ENCODE measurements at regions not wholly inside any gene's neighbourhood (a gene's known extent, or its start where the extent isn't known, plus 50 kb on each side); places are given as distances from the start of the nearest gene placed in this dataset.

- intact Hi-C loops (cut with micrococcal nuclease): no loop called here
- Histone ChIP-seq H3K27me3 (ENCODE audit: insufficient read depth, low read length) (no peaks in the 10 kb centered on the region), H4K20me1 (ENCODE audit: insufficient read depth) (no peaks in the 10 kb centered on the region), H3K9me3 (ENCODE audit: control insufficient read depth in 1 of 2, insufficient read depth in 1 of 2, low read depth in 1 of 2, low read length in 2 of 2) (peaks cover 10 to 19% of the 10 kb centered on the region in 2 experiments; a peak in 3 of 4 replicates), H3K4me2 (ENCODE audit: low read length) (no peak overlapping the region), H3K4me3 (replicated peaks in 1 of 2; ENCODE audit: low read depth in 1 of 2, low read length in 2 of 2) (no peak overlapping the region), H3K79me2 (ENCODE audit: insufficient read depth, low read length) (no peaks in the 10 kb centered on the region), H3K36me3 (ENCODE audit: control insufficient read depth in 1 of 2, insufficient read depth in 2 of 2, low read length in 2 of 2) (no peaks in the 10 kb centered on the region), H2AFZ (ENCODE audit: low read depth, low read length, poor library complexity, severe bottlenecking) (no peak overlapping the region), H3K9me2 (ENCODE audit: insufficient read depth) (no peaks in the 10 kb centered on the region), H3K4me1 (ENCODE audit: control insufficient read depth in 1 of 2, insufficient read depth in 2 of 2, low read length in 2 of 2) (no peaks in the 10 kb centered on the region), H3K27ac (ENCODE audit: low read depth, low read length) (no peak overlapping the region), H3K9ac (ENCODE audit: low read length) (no peak overlapping the region)
- no TSS peak for BruUV-seq (replicated peaks)
- ChIA-PET POLR2A (no interaction called here), RAD21 (ENCODE audit: low non-redundant PET in 1 of 2, low total read pairs in 2 of 2, uncharacterized antibody in 2 of 2, unreplicated experiment in 2 of 2) (no interaction called here), CTCF (no interaction called here)
- TF ChIP-seq ZFX (IDR thresholded peaks at IDR 0.05) (no peak), JUND (IDR thresholded peaks at IDR 0.05) (no peak), CEBPB (IDR thresholded peaks at IDR 0.05; ENCODE audit: low read depth) (no peak), ATF3 (IDR thresholded peaks at IDR 0.05) (no peak), SP1 (IDR thresholded peaks at IDR 0.05; ENCODE audit: low read depth) (no peak), EGR1 (IDR thresholded peaks at IDR 0.05; ENCODE audit: low read depth) (no peak), ELF1 (IDR thresholded peaks at IDR 0.05; ENCODE audit: borderline replicate concordance, low read depth) (no peak), SIN3A (IDR thresholded peaks at IDR 0.05; ENCODE audit: low read depth) (no peak), POLR2A (IDR thresholded peaks at IDR 0.05; ENCODE audit: borderline replicate concordance, extremely low read depth, insufficient read depth, insufficient read length) (no peak), SRF (IDR thresholded peaks at IDR 0.05; ENCODE audit: low read depth) (no peak)
- no peak for ATAC-seq
- DNase-seq (ENCODE audit: low read depth, low spot score): no peak
These were observed 993.9 kb upstream of the POU3F3 start for GRCh38 chr2:103860016-103860415.

- POLR2A ChIA-PET: no interaction called here
- no peak for ATAC-seq
These were observed 985.5 kb upstream of the POU3F3 start for GRCh38 chr2:103868396-103868795.

More at GRCh38 chr2:103868396-103868795, 985.5 kb upstream of the POU3F3 start:
- Histone ChIP-seq H2AFZ (ENCODE audit: low read depth, low read length, poor library complexity, severe bottlenecking) (no peak overlapping the region), H3K36me3 (ENCODE audit: control insufficient read depth in 1 of 2, insufficient read depth in 2 of 2, low read length in 2 of 2) (no peaks in the 10 kb centered on the region), H3K27me3 (ENCODE audit: insufficient read depth, low read length) (no peaks in the 10 kb centered on the region), H3K79me2 (ENCODE audit: insufficient read depth, low read length) (no peaks in the 10 kb centered on the region), H3K9me2 (ENCODE audit: insufficient read depth) (no peaks in the 10 kb centered on the region), H3K4me1 (ENCODE audit: control insufficient read depth in 1 of 2, insufficient read depth in 2 of 2, low read length in 2 of 2) (no peaks in the 10 kb centered on the region), H3K4me3 (replicated peaks in 1 of 2; ENCODE audit: low read depth in 1 of 2, low read length in 2 of 2) (no peak overlapping the region), H3K27ac (ENCODE audit: low read depth, low read length) (no peak overlapping the region), H3K9ac (ENCODE audit: low read length) (no peak overlapping the region), H4K20me1 (ENCODE audit: insufficient read depth) (no peaks in the 10 kb centered on the region), H3K4me2 (ENCODE audit: low read length) (no peak overlapping the region), H3K9me3 (ENCODE audit: control insufficient read depth in 1 of 2, insufficient read depth in 1 of 2, low read depth in 1 of 2, low read length in 2 of 2) (peaks cover 7 to 28% of the 10 kb centered on the region in 2 experiments; a peak in 2 of 4 replicates)
- TF ChIP-seq CBX3 (IDR thresholded peaks at IDR 0.05; ENCODE audit: low read depth) (no peak), EZH2 (IDR thresholded peaks at IDR 0.05) (no peak), SRF (IDR thresholded peaks at IDR 0.05; ENCODE audit: low read depth) (no peak), CTCF (IDR thresholded peaks at IDR 0.05 in 2 of 3, conservative IDR thresholded peaks at IDR 0.05 in 1 of 3; ENCODE audit: borderline replicate concordance in 1 of 3, insufficient read depth in 1 of 3, low read depth in 2 of 3, low read length in 2 of 3) (no peak), CEBPB (IDR thresholded peaks at IDR 0.05; ENCODE audit: low read depth) (no peak), ATF3 (IDR thresholded peaks at IDR 0.05) (no peak), REST (IDR thresholded peaks at IDR 0.05; ENCODE audit: low read depth) (no peak), POLR2AphosphoS5 (IDR thresholded peaks at IDR 0.05; ENCODE audit: low read depth, low read length) (no peak), ELF1 (IDR thresholded peaks at IDR 0.05; ENCODE audit: borderline replicate concordance, low read depth) (no peak), JUND (IDR thresholded peaks at IDR 0.05) (no peak), YY1 (IDR thresholded peaks at IDR 0.05; ENCODE audit: extremely low read depth, insufficient replicate concordance, low read depth, low read length) (no peak), SP1 (IDR thresholded peaks at IDR 0.05; ENCODE audit: low read depth) (no peak)
- BruUV-seq (replicated peaks): no TSS peak
- ChIA-PET RAD21 (ENCODE audit: low non-redundant PET in 1 of 2, low total read pairs in 2 of 2, uncharacterized antibody in 2 of 2, unreplicated experiment in 2 of 2) (no interaction called here), CTCF (no interaction called here)
- no peak for DNase-seq (ENCODE audit: low read depth, low spot score)
- intact Hi-C loops (cut with micrococcal nuclease): no loop called here
